ENCODE measurements at regions not wholly inside any gene's neighbourhood (a gene's known extent, or its start where the extent isn't known, plus 50 kb on each side); places are given as distances from the start of the nearest gene placed in this dataset.

- TF ChIP-seq POLR2A (IDR thresholded peaks at IDR 0.05): no peak
- TF ChIP-seq CTCF (IDR thresholded peaks at IDR 0.05): no peak
Observed at GRCh38 chr10:2469802-2470201, 597.5 kb upstream of the PFKP start.
